ENCODE measurements at regions not wholly inside any gene's neighbourhood (a gene's known extent, or its start where the extent isn't known, plus 50 kb on each side); places are given as distances from the start of the nearest gene placed in this dataset.

DNA sequence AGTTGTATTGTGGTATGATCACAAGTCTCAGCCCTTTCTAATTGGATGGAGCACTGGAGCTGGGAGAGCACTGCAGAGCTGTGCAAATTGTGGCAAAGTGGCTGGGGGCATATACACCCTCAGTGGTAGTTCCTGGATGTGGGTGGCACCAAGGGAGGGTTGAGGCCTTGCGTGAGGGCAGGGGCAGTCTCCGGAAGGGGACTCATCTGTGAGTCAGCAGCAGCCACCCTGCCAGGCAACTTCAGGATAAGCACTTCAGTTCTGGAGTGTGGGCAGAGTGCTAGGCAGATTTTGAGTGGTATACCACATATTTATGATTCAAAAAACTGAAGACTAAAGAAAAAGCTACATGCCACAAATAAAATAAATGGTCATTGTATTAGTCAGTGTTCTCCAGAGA lies 210.5 kb downstream of the ETV1 start (continued):
- TF ChIP-seq ZNF114 (CRISPR knock-in tag; IDR thresholded peaks at IDR 0.05) (no peak), STAT1 (IDR thresholded peaks at IDR 0.05; ENCODE audit: unreplicated experiment) (no peak), CREB1 (CRISPR knock-in tag; IDR thresholded peaks at IDR 0.05; ENCODE audit: low read depth) (no peak), ZNF331 (CRISPR knock-in tag; IDR thresholded peaks at IDR 0.05; ENCODE audit: low read depth) (no peak), JUNB (IDR thresholded peaks at IDR 0.05; ENCODE audit: unreplicated experiment) (no peak)
- TF ChIP-seq, protein P1, sequence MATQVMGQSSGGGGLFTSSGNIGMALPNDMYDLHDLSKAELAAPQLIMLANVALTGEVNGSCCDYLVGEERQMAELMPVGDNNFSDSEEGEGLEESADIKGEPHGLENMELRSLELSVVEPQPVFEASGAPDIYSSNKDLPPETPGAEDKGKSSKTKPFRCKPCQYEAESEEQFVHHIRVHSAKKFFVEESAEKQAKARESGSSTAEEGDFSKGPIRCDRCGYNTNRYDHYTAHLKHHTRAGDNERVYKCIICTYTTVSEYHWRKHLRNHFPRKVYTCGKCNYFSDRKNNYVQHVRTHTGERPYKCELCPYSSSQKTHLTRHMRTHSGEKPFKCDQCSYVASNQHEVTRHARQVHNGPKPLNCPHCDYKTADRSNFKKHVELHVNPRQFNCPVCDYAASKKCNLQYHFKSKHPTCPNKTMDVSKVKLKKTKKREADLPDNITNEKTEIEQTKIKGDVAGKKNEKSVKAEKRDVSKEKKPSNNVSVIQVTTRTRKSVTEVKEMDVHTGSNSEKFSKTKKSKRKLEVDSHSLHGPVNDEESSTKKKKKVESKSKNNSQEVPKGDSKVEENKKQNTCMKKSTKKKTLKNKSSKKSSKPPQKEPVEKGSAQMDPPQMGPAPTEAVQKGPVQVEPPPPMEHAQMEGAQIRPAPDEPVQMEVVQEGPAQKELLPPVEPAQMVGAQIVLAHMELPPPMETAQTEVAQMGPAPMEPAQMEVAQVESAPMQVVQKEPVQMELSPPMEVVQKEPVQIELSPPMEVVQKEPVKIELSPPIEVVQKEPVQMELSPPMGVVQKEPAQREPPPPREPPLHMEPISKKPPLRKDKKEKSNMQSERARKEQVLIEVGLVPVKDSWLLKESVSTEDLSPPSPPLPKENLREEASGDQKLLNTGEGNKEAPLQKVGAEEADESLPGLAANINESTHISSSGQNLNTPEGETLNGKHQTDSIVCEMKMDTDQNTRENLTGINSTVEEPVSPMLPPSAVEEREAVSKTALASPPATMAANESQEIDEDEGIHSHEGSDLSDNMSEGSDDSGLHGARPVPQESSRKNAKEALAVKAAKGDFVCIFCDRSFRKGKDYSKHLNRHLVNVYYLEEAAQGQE (IDR thresholded peaks at IDR 0.05; ENCODE audit: unreplicated experiment): no peak

DNA sequence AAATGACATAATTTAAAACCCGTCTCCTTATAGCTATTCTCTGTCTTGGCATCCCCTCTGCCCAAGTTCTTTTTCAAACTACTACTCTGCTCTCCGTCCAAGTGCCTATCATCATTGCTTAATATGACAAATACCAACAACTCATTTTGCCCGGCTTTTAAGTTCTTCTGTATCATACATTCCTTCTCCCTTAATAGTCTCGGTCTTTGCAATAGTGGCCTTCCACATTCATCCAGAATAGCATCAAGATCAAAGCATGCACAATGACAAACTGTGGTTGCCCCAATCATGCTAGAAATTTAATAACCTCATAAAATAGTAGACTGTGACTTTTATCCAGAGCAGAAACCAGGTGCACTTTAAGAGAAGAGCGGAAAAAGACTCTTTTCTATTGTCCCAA lies 198.9 kb downstream of the ETV1 start:
- Histone ChIP-seq H3F3A (replicated peaks; ENCODE audit: low read depth) (no peaks in the 10 kb centered on the region), H3K4me1 (ENCODE audit: insufficient read depth) (no peaks in the 10 kb centered on the region), H3K36me3 (ENCODE audit: insufficient read depth) (no peaks in the 10 kb centered on the region), H3K9me2 (ENCODE audit: insufficient read depth) (no peaks in the 10 kb centered on the region), H3K4me3 (no peak overlapping the region), H3K4me2 (no peak overlapping the region), H3K27me3 (ENCODE audit: insufficient read depth) (no peaks in the 10 kb centered on the region), H3K27ac (ENCODE audit: low read depth) (no peak overlapping the region), H3K79me2 (replicated peaks; ENCODE audit: insufficient read depth) (peaks cover 16% of the 10 kb centered on the region), H4K20me1 (replicated peaks; ENCODE audit: insufficient read depth) (no peaks in the 10 kb centered on the region), H2AFZ (no peak overlapping the region)
- Mint-ChIP-seq H3K4me1 (no peaks in the 10 kb centered on the region), H3K9me3 (no peaks in the 10 kb centered on the region), H3K4me3 (no peak overlapping the region), H3K27me3 (ENCODE audit: insufficient read depth, low read depth, poor library complexity) (peaks cover 2% of the 10 kb centered on the region), H3K27ac (no peak overlapping the region), H3K36me3 (ENCODE audit: low read depth) (no peaks in the 10 kb centered on the region)
- no peak for DNase-seq (ENCODE audit: low spot score)
- ATAC-seq: no peak
- TF ChIP-seq JUNB (IDR thresholded peaks at IDR 0.05; ENCODE audit: unreplicated experiment) (no peak), EZH2 (IDR thresholded peaks at IDR 0.05; ENCODE audit: low read depth, unreplicated experiment) (no peak), CREB1 (CRISPR knock-in tag; IDR thresholded peaks at IDR 0.05; ENCODE audit: low read depth) (no peak), EZH2phosphoT487 (IDR thresholded peaks at IDR 0.05; ENCODE audit: unreplicated experiment) (no peak), POLR2AphosphoS5 (IDR thresholded peaks at IDR 0.05; ENCODE audit: low read depth) (no peak), ZNF331 (CRISPR knock-in tag; IDR thresholded peaks at IDR 0.05; ENCODE audit: low read depth) (no peak), NANOG (IDR thresholded peaks at IDR 0.05; ENCODE audit: borderline replicate concordance) (no peak), STAT1 (IDR thresholded peaks at IDR 0.05; ENCODE audit: unreplicated experiment) (no peak)
- TF ChIP-seq, protein P2, sequence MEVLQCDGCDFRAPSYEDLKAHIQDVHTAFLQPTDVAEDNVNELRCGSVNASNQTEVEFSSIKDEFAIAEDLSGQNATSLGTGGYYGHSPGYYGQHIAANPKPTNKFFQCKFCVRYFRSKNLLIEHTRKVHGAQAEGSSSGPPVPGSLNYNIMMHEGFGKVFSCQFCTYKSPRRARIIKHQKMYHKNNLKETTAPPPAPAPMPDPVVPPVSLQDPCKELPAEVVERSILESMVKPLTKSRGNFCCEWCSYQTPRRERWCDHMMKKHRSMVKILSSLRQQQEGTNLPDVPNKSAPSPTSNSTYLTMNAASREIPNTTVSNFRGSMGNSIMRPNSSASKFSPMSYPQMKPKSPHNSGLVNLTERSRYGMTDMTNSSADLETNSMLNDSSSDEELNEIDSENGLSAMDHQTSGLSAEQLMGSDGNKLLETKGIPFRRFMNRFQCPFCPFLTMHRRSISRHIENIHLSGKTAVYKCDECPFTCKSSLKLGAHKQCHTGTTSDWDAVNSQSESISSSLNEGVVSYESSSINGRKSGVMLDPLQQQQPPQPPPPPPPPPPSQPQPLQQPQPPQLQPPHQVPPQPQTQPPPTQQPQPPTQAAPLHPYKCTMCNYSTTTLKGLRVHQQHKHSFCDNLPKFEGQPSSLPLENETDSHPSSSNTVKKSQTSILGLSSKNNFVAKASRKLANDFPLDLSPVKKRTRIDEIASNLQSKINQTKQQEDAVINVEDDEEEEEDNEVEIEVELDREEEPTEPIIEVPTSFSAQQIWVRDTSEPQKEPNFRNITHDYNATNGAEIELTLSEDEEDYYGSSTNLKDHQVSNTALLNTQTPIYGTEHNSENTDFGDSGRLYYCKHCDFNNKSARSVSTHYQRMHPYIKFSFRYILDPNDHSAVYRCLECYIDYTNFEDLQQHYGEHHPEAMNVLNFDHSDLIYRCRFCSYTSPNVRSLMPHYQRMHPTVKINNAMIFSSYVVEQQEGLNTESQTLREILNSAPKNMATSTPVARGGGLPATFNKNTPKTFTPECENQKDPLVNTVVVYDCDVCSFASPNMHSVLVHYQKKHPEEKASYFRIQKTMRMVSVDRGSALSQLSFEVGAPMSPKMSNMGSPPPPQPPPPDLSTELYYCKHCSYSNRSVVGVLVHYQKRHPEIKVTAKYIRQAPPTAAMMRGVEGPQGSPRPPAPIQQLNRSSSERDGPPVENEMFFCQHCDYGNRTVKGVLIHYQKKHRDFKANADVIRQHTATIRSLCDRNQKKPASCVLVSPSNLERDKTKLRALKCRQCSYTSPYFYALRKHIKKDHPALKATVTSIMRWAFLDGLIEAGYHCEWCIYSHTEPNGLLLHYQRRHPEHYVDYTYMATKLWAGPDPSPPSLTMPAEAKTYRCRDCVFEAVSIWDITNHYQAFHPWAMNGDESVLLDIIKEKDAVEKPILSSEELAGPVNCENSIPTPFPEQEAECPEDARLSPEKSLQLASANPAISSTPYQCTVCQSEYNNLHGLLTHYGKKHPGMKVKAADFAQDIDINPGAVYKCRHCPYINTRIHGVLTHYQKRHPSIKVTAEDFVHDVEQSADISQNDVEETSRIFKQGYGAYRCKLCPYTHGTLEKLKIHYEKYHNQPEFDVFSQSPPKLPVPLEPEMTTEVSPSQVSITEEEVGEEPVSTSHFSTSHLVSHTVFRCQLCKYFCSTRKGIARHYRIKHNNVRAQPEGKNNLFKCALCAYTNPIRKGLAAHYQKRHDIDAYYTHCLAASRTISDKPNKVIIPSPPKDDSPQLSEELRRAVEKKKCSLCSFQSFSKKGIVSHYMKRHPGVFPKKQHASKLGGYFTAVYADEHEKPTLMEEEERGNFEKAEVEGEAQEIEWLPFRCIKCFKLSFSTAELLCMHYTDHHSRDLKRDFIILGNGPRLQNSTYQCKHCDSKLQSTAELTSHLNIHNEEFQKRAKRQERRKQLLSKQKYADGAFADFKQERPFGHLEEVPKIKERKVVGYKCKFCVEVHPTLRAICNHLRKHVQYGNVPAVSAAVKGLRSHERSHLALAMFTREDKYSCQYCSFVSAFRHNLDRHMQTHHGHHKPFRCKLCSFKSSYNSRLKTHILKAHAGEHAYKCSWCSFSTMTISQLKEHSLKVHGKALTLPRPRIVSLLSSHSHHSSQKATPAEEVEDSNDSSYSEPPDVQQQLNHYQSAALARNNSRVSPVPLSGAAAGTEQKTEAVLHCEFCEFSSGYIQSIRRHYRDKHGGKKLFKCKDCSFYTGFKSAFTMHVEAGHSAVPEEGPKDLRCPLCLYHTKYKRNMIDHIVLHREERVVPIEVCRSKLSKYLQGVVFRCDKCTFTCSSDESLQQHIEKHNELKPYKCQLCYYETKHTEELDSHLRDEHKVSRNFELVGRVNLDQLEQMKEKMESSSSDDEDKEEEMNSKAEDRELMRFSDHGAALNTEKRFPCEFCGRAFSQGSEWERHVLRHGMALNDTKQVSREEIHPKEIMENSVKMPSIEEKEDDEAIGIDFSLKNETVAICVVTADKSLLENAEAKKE (CRISPR knock-in tag; IDR thresholded peaks at IDR 0.05): no peak
- TF ChIP-seq, protein P3, sequence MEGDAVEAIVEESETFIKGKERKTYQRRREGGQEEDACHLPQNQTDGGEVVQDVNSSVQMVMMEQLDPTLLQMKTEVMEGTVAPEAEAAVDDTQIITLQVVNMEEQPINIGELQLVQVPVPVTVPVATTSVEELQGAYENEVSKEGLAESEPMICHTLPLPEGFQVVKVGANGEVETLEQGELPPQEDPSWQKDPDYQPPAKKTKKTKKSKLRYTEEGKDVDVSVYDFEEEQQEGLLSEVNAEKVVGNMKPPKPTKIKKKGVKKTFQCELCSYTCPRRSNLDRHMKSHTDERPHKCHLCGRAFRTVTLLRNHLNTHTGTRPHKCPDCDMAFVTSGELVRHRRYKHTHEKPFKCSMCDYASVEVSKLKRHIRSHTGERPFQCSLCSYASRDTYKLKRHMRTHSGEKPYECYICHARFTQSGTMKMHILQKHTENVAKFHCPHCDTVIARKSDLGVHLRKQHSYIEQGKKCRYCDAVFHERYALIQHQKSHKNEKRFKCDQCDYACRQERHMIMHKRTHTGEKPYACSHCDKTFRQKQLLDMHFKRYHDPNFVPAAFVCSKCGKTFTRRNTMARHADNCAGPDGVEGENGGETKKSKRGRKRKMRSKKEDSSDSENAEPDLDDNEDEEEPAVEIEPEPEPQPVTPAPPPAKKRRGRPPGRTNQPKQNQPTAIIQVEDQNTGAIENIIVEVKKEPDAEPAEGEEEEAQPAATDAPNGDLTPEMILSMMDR (conservative IDR thresholded peaks at IDR 0.05; ENCODE audit: low read depth in 2 of 2): no peak

All from GM23338 (cell line).